Anterior cingulate cortex (tissue), 58 donors: ENCODE measurements at regions not wholly inside any gene's neighbourhood (a gene's known extent, or its start where the extent isn't known, plus 50 kb on each side); places are given as distances from the start of the nearest gene placed in this dataset.

Experiments used
- DNase-seq, 58 donors: peaks; one replicate each; lab custom pipeline; 2025; lab: John Stamatoyannopoulos, UW

DNA sequence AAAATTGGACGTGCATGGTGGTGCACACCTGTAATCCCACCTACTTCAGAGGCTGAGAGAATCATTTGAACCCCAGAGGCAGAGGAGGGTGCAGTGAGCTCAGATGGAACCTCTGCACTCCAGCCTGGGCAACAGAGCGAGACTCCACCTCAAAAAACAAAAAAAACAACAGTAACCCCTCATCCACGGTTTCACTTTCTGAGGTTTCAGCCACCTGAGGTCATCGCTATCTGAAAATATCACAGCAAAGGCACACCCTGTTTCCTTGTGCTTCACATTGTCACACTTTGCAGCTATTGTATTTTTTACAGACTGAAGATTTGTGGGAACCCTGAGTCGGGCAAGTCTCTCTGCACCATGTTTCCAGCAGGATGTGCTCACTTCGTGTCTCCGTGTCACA is 54.1 kb upstream of the FOXQ1 start:
- DNase-seq = no peak

DNA sequence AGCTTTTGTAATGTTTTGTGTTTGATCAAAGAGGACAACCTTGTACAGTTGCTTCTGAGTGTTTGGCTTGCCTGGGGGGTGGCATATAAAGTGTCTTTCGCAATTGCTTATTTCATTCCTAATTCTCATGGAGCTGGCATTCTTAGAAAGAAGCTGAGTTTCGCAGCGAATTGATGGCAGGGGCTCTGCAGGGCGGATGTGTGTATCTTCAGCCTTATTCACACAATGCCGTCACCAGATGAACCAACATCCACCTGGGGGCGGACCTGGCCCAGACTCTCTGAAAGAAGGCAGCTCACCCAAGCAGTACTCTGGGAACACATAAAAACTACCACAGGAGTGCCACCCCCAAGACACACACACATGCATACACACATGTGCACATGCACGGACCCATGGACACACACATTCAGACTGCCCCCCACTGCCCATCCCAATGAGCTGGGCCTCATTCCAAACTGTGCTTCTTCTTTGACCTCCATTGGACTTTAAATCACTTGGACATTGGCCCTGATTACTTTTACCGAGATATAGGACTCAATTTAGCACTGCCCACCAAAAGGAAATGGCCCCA is 55.4 kb upstream of the FOXQ1 start:
- DNase-seq = no peak

DNA sequence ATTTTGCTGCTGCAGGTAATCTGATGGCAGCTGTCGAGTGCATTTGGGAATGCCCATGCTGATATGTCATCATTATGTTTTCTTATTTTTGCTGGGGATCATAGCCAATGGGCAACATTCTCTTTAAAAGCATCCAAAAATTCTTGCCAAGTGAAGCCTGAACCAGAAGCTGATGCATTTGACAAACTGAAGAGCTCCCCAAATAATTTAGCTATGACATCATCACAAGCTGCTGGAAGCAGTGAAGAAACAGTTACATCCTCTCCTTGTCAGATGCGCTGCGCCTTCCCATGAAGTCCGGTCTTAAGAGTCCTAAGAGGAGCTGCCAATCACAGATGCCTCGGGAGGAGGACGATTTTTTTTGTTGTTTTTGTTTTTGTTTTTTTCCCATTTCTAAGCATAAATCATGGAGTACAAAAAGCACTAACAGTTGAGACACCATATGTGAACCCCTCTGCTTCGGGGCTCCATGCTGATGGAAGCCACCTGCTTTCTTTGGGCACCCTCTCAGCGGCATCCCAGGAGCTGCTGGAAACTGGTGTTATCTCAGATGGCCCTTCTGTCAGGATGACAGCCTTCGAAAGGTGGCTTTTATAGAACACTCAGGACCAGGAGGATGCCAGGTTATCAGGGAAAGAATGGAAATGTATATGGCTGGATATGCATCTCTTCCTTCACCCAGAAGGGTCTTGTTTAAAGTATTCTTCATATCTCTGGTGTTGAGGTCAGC is 56.1 kb upstream of the FOXQ1 start:
- no peak for DNase-seq

DNA sequence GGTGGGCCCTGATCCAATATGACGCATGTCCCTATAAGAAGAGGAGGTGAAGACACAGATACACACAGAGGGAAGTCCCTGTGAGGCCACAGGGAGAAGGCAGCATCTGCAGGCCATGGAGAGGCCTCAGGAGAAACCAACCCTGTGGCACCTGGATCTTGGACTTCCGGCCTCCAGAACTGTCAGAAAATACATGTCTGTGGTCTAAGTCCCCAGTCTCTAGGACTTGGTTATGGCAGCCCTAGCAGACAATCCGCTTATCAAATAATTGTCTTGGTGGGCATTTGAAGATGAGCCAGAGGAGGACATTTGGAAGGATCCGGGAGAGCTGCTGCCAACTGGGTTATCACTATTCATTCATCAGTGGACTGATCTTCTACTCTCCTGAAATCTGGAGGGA is 57.6 kb upstream of the FOXQ1 start:
- no peak for DNase-seq

DNA sequence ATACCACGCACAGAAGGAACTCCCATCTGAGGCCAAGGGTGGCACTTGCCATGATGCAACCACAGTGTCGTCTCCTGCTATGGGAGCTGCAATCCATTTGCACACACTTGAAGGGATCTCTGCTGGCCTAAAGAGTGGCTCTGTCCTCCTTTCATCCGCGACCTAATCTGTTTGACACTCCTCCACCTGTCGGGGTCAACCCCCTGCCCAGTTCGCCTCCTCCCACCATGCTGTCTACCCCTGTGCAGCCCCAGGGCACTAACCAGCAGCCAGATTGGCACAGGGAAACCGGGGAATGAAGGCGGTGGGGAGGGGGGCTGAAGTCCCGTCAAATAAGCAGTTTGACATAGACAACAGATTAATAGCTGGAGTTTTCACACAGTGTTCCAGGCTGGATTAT is 58.1 kb upstream of the FOXQ1 start:
- no peak for DNase-seq

DNA sequence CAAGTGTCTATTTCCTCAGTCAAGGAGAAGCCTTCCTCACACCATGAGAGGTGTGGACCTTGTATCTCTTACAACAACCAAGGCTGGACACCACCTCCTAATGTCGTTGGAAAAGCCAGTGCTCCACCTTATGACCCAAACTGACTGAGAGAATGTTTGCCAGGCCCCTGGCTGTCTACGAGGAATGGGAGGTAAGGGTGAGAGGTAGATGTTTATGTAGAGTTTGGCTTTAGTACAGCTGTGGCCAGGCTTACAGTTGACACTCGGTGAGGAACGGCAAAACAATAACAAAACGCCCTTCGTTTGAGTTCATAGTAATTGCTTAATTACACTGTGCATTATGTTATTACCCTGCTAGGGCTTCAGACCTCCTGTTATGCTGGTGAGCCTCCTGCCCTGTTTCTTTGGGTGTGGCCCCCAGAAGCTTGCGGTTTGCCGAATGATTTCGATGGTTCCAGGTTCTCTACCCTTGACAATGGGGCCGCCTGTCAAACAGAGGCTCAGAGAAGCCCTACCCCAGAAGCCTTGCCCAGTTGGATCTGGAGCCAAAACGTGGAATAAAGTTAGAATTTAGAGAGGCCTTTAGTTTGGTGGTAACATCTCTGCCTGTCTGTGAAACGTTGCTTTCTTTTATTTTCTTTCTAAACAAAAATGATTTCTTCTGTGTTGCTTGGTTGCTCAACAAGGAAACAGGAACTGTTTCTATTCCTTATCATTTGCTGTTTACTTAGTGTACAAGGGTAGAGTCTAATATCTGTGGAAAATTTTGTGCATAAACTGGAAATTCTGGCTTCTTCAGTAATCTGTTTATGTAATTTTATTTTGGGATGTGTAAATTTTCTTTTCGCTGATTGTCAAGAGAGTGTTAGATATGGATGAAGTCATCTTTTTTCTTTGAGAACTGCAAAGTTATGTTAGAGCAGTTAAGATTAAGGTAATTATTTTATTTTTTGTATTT is 60.4 kb upstream of the FOXQ1 start:
- no peak for DNase-seq

DNA sequence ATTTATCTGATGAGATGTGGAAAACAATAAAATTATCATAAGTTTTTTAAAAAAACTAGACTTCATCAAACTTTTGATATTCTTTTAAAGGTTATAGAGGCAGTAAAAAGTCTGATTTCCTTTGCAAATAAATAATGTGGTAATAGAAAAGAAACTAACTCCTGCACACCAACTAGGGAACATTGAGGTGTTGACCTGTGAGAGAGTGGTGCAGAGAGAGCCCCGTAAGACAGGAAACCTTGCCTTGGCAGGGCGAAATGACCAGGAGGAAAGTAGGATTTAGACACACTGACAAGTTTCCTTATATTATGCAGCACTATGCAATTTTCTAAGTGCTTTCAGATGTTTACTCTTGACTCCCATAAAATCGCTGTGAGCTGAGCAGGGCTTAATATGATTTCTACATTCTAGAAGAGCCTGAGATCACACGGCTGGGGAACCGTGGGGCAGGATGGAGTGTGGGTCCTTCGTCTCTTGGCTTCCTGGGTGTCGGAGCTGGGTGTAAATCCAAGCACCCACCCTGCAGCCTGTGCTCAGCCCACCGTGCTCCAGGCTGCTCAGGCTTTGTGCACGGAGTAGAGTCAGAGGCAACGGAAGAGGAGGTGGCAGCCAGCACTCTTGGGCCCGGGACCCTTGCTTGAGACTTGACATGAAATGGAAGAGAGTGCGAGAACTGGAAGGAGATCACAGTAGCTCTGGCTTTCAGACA is 61.3 kb upstream of the FOXQ1 start:
- DNase-seq = no peak

DNA sequence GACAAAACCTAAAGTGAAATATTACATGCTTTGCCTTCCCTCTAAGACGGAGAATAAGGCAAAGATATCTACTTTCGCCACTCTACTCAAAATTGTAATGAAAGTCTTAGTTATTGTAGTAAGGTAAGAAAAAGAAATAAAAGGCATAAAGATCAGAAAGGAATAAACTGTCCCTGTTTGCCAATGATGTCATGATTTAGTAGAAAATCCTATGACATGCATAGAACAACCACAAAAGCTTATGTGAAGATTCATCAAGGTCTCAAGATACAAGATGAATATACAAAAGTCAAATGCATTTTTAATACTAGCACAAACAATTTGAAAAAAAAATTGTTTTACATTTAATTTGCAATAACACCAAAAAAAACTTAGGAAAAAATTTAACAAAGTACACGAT is 64.0 kb upstream of the FOXQ1 start:
- no peak for DNase-seq

DNA sequence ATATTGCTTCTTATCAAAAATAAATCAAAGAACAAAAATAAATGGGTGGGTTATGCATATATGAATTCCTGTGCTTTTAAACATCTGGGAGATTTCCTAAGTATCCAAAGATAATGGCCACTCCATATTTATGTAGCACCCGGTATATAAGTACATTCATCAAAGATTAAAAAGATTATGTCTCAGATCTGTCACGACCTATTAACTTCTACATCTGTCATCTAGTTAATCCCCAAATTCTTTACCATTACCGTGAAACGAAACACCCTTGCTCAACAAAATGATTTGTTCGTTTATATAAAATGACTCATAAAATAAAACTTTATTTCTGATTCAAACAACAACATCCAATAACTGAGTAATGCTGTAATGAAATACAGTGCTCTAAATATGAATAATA is 64.8 kb upstream of the FOXQ1 start:
- DNase-seq = no peak

DNA sequence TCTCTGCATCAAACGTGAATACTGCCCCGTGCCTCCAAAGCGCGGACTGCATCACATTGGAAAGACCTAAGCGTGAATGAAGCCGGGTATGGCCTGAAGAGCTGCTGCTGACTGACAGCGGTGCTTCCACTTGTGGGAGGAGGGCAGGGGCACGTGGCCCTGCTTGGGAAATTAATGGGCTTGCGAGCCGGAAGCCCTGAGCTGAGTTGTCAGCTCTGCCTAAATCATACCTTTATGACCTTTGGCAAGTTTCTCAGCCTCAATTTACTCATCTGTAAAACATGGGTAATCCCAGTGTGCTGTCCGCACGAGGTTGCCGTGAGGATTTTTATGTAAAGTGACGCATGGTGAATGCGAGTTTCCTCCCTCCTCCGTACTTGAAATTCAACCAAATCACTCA is 67.0 kb upstream of the FOXQ1 start:
- DNase-seq = peak in 1 of 58 donors; percentile 9

DNA sequence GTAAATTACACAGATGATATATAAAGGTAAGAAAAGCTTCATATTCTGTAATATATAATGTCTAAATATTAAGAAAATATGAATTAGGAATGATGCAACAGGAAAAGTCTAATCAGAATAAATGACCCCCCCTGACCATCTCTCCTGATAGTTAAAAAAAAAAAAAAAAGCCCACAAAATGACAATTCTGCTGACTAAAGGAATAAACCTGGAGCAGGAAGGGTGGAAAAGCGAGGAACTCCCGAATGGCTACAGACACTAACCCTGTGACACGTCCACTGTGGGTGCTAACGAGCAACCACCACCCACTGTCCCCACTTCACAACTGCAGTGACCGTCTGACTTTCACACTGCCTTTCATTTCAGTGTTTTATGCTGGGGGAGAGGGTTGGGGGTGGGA is 67.6 kb upstream of the FOXQ1 start:
- DNase-seq = no peak

DNA sequence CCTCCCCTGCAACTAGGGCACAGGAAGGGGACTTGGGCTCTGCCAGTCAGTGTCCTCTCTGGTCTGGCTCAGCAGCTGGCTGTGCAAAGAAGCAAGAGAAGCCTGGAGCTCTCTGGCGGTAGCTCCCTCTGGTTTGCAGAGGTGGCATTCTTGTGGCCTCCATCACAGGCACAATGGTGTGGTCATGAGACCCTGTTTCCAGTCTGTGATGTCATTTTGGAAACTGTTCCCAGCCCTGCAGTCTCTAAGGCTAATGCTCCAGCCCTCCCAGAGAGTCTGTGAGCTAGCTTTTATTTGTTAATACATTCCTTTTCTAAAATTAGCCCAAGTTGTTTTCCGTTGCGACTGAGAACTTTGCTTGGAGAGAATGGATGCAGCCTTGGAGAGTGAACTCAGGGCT is 69.5 kb upstream of the FOXQ1 start:
- DNase-seq = no peak

DNA sequence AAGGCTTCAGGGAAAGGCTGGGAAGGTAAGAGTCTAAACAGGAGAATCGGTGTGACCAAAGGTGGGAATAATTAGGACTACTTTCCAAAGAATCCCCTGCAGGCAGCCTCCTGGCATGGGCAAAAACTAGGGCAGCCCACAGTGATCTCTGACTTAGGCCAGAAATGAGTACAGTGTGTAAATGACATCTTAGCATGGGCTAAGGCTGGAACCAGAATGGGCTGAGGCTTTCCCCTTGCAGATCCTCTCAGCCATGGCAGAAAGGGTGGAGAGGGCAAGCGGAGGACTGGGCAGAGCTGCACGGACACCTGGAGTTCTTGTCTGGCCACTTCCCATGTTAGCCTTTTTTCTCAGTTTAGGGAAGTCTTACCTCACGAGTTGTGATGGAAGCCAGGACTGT is 69.9 kb upstream of the FOXQ1 start:
- no peak for DNase-seq

DNA sequence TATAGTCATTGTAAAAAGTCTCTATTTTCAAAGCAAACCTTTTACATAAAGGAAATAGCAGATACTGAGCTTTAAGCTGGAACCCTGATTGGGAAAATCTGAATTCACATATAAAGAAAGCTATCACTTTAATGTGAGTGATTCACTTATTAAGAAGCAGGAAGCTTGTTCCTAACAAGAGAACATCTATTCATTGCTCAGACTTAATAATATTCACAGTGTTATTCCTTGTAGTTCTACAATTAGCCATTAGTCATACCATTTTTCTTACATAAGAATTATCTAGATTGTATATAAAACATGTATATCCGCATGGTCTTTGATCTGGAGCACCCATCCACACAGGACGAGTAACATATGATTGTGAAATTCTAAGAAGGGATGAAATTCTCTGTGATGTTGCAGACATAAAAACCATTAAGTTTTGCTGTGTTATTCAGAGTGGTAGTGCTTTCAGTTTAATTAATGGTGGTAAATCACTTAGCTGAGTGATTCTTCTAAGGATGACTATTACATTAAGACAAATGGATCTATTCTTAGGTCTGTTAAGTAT is 71.1 kb upstream of the FOXQ1 start:
- no peak for DNase-seq

DNA sequence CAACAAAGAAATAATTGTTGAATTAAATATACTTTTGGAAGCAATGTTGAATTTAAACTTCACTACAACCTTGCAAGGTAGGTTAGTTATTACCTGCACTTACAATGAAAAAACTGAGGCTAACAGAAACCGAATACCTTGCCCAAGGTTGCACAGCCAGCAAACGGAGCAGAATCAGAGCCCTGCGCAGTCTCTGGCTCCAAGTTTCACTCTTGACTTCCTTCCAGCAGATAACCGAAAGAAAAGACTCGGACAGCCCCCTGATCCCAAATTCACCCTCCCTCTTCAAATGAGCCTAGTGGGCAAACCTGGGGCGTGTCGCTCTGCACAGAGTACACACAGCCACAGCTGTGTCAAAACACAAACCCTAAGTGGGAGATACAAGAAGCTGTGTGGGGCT is 72.1 kb upstream of the FOXQ1 start:
- no peak for DNase-seq

DNA sequence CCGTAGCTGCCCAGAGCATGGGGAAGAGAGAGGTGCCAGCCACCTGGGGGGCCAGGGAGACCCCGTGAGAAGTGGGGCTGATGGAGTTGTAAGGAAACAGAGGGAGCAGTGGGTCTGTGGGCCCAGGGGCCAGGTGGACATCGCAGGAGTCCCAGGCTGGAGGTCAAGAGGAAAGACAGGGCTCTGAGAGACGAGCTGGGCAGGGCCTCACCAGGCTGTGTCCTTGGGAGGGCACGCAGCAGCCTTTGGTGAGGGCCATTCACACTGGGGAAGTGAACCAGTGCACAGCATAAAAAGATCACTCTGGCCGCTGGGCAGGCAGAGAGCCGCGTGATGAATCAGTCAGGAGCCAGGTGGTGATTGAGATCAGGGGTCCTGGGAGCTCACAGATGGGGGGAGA is 73.9 kb upstream of the FOXQ1 start:
- no peak for DNase-seq

DNA sequence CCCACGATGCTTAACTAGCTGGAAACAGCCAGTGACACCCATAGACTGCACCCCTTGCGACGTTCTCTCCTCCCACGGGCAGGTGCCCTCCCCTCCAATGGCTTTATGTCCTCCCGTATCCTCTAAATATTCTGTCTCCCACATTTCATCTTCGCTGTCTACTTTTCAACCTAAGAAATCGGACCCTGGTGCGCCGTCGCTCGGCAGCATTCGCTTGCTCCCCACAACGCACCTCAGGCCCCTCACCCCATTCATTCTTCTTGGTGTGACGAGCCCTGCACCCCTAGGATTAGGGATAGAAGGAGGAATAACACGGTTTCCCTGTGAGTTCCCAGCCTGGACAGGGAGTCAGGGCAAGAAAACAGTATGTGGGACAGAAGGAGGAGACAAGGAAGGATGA is 74.3 kb upstream of the FOXQ1 start:
- no peak for DNase-seq

DNA sequence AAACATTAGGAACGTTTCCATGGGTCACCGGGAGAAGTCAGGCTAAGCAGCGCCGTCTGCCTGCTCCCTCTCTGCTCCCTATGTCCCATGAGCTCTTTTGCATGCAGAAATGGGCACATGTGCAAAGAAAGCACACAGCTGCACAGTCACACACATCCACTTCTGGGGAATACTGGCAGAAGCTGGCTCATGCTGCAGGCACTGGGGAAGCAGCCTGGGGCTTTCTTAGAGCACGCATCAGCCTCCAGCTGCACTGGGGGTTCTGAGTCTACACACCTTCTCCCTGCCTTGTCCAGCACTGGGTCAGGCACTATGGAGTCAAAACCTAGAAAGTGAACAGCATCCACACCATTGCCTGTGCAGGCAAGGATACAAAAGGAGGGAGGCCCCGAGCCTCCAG is 76.1 kb upstream of the FOXQ1 start:
- DNase-seq = no peak

DNA sequence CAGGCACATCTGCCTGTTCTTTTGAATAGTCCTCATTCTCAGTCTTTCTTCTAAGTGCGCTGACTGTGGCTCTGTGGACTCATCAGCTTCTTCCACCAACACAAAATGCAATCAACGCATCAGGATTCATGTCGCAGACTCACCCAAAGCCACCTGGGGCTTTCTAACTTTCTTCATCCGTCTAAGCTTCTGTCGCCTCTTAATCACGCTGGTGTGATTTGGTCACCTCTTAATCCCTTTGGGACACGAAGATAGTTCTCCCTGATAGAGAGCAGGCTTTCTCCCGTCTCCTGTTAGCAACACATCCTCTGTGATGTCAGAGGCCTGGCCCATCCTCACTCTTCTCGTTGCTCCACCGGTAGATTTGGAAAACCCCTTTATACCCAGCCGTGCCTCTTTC is 78.0 kb upstream of the FOXQ1 start:
- DNase-seq = no peak

DNA sequence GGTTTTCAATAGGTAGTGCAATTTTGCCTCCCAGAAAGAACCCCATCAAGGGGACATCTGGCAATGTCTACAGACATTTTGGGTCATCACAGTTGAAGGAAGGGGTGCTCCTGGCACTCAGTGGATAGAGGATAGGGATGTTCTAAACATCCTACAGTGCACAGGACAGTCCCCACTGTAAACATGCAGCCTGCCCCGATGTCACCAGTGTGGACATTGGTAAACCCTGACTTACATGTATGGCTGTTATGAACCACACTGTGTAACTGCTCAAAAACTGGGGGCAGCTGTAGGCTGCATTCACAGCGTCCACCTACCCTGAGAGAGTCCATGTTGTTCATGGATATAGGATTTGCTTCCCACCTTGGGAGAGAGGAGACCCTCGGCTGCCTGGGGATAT is 79.3 kb upstream of the FOXQ1 start:
- DNase-seq = no peak

DNA sequence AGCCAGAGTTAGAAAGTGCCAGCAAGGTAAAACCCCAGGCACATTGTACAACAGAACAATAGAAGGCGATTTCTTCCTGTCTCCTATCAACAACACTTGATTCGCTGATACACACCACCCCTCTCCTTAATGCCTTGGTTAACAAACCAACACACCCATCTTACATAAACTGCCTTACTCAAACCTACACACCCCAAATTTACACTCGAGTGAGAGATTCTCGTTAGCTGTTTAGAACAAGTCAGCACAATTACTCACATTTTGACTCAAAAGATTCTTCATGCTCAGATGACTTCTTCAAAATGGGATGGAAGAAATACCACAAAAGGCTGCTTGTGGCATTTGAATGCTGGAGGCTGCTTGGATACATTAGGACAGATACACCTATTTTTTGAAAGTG is 80.0 kb upstream of the FOXQ1 start:
- DNase-seq = no peak
